K562 (cell line): ENCODE measurements at regions not wholly inside any gene's neighbourhood (a gene's known extent, or its start where the extent isn't known, plus 50 kb on each side); places are given as distances from the start of the nearest gene placed in this dataset.

Source experiments
- ATAC-seq: fragments of 200-7000 bp; cut with Tn5 transposase; 3 replicates; pipeline ENCODE4 v1.9.1; 2020; ENCODE audit warnings: moderate library complexity
- BruUV-seq: library from RNA; stranded (reverse); fragments of 400-500 nt; replicated peaks from 2 replicates; lab custom pipeline; 2021; lab: Mats Ljungman, UMichigan
- CTCF ChIA-PET: fragments of 300-600 bp; formaldehyde crosslinking; extraction: SDS; loops from one replicate; lab custom pipeline; 2021; ENCODE audit warnings: low intra/inter-chr PET ratio; lab: Yijun Ruan, JAX
- POLR2A ChIA-PET: fragments of 300-600, 350-650 bp; sonication (Branson Sonifier 250); formaldehyde crosslinking; extraction: SDS; loops from one replicate; lab custom pipeline; 2021; ENCODE audit warnings: antibody characterized with exemption, inconsistent platforms; lab: Yijun Ruan, JAX
- DNase-seq, 4 experiments: peaks; one replicate each; pipeline versions ENCODE4 v3.0.0 to v3.0.0-alpha.2; 2011 to 2018; ENCODE audit warnings: low spot score in 3 of 4, mixed read lengths in 3 of 4; ENCODE audit errors: extremely low read depth in 1 of 4
- FAIRE-seq: peaks from 2 replicates; lab custom pipeline; 2011; peaks lifted over from hg19 to GRCh38; lab: Jason Lieb, UNC
- H2AFZ ChIP-seq: 2 replicates; pipeline ENCODE4 v1.6.0; 2011; ENCODE audit warnings: low read depth, low read length, control low read depth, inconsistent platforms
- H3K27ac ChIP-seq: fragments of 200-600 bp; 3 replicates; pipeline ENCODE4 v1.8.0; 2011; ENCODE audit warnings: low read depth, mild to moderate bottlenecking, control low read depth, inconsistent platforms, low read length, moderate library complexity, mixed read lengths; ENCODE audit errors: extremely low read depth
- H3K27me3 ChIP-seq, 2 experiments: fragments of 300-600 bp in 1 of 2; 2 replicates in 1 of 2; 3 replicates in 1 of 2; pipeline versions ENCODE4 v1.6.0 to v1.8.0; 2011; ENCODE audit warnings: inconsistent platforms in 2 of 2, low read length in 2 of 2, mild to moderate bottlenecking in 1 of 2, mixed read lengths in 1 of 2, moderate library complexity in 1 of 2; ENCODE audit not compliant: control insufficient read depth in 2 of 2, insufficient read depth in 2 of 2
- H3K36me3 ChIP-seq: fragments of 300-600 bp; 3 replicates; pipeline ENCODE4 v1.8.0; 2011; ENCODE audit warnings: mild to moderate bottlenecking, low read length, inconsistent platforms; ENCODE audit not compliant: control insufficient read depth, insufficient read depth
- H3K4me1 ChIP-seq, 2 experiments: fragments of 200-600 bp in 1 of 2; replicated peaks in 1 of 2; 2 replicates in 1 of 2; 3 replicates in 1 of 2; pipeline versions ENCODE4 v1.5.1 to v1.8.0; 2011; ENCODE audit warnings: inconsistent platforms in 2 of 2, low read length in 2 of 2, mild to moderate bottlenecking in 1 of 2, mixed read lengths in 1 of 2, moderate library complexity in 1 of 2; ENCODE audit not compliant: control insufficient read depth in 2 of 2, insufficient read depth in 2 of 2
- H3K4me2 ChIP-seq: 2 replicates; pipeline ENCODE4 v1.6.1; 2011; ENCODE audit warnings: low read length, control low read depth, inconsistent platforms, mixed read lengths; ENCODE audit not compliant: insufficient read depth
- H3K4me3 ChIP-seq: fragments of 200-600 bp; sonication (generic), shearing (Covaris generic); 2 replicates; pipeline ENCODE4 v1.5.1; 2016; ENCODE audit warnings: control low read depth, inconsistent platforms
- H3K79me2 ChIP-seq: fragments of 200-600 bp; 3 replicates; pipeline ENCODE4 v1.8.0; 2011; ENCODE audit warnings: low read length, inconsistent platforms; ENCODE audit not compliant: control insufficient read depth, insufficient read depth
- H3K9ac ChIP-seq, 2 experiments: 2 replicates each; pipeline versions ENCODE4 v1.6.0 to v1.6.1; 2011; ENCODE audit warnings: low read depth in 2 of 2, low read length in 2 of 2, control low read depth in 1 of 2, inconsistent platforms in 1 of 2, mild to moderate bottlenecking in 1 of 2, mixed read lengths in 1 of 2; ENCODE audit not compliant: insufficient read depth in 1 of 2
- H3K9me1 ChIP-seq: one replicate; pipeline ENCODE4 v1.6.0; 2011; ENCODE audit warnings: inconsistent platforms, mild to moderate bottlenecking, low read length, moderate library complexity; ENCODE audit not compliant: control insufficient read depth, insufficient read depth
- H3K9me3 ChIP-seq: replicated peaks from 2 replicates; pipeline ENCODE4 v1.5.1; 2011; ENCODE audit warnings: low read depth, low read length, inconsistent platforms; ENCODE audit not compliant: control insufficient read depth, insufficient read depth
- H4K20me1 ChIP-seq: replicated peaks from 2 replicates; pipeline ENCODE4 v1.6.1; 2011; ENCODE audit warnings: low read length, inconsistent platforms, mixed read lengths; ENCODE audit not compliant: control insufficient read depth, insufficient read depth
- ZNF121 ChIP-seq: sonication (generic); formaldehyde crosslinking; conservative IDR thresholded peaks from 2 replicates; pipeline ENCODE4 v1.8.0; 2022; ENCODE audit warnings: missing genetic modification reagents
- ZSCAN32 ChIP-seq: fragments of 450-650 bp; formaldehyde crosslinking; IDR thresholded peaks from 2 replicates; pipeline ENCODE4 v1.4.0; 2020; ENCODE audit warnings: mild to moderate bottlenecking, moderate library complexity
- WGBS: fragments of 100-300 bp; shearing (Covaris generic); methylation state at CpG from one replicate; pipeline ENCODE4 v1.1.6; 2016; ENCODE audit warnings: low coverage, mixed read lengths; ENCODE audit not compliant: insufficient coverage; ENCODE audit errors: missing lambda C conversion rate; 5-methylcytosine and 5-hydroxymethylcytosine counted together
- in situ Hi-C: fragments of 300-500 bp; cut with MboI; formaldehyde crosslinking; loops from 4 replicates; pipeline ENCODE4 v1.15.0; 2018; ENCODE audit warnings: inconsistent platforms, mixed read lengths
- intact Hi-C: fragments of 100-400 bp; cut with micrococcal nuclease; formaldehyde crosslinking; loops from 2 replicates; pipeline ENCODE4 v1.14.2; 2022

DNA sequence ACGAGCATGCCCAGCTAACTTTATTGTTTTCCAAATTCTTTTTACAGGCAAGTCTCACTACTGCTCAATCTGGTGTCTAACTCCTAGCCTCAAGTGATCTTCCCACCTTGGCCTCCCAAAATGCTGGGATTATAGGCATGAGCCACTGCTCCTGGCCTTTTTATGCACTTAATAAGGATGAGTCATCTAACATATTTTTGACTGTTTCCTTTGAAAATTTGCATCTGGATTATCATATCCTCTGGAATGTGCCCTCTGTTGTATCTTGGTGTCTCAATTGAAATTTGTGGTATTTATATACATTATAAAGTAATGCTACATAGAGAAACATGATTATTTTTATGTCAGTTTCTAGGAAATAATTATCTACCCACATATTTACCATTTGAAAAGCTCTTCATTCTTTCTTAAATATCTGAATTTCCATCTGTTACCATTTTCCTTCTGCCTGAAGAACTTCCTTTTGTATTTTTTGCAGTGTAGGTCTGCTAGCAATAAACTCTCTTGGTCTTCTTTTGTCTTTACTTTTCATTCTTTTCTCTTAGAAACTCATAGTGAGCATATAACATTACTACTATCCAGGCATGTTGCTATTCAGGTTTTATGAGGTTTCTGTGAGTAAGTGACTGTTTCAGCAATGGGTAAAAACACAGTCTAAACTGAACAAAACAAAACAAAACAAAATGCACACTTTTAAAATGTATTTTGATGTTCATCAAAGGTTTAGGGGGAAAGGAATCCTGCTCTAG lies 52.8 kb upstream of the CNOT2 start:
- in situ Hi-C loops: no loop called here
- Histone ChIP-seq H3K9me1 (no peaks in the 10 kb centered on the region), H3K79me2 (no peaks in the 10 kb centered on the region), H3K36me3 (no peaks in the 10 kb centered on the region), H4K20me1 (no peaks in the 10 kb centered on the region), H3K4me3 (no peak overlapping the region), H3K27ac (no peak overlapping the region), H3K4me1 (no peaks in the 10 kb centered on the region), H3K9ac (no peak overlapping the region), H3K27me3 (no peaks in the 10 kb centered on the region), H3K4me2 (no peak overlapping the region), H2AFZ (no peak overlapping the region), H3K9me3 (no peaks in the 10 kb centered on the region)
- POLR2A ChIA-PET: no interaction called here
- ATAC-seq: no peak
- intact Hi-C loops: no loop called here
- no peak for FAIRE-seq
- 17% methylated on average over 1 of the region's 1 CpG for WGBS
- no peak for DNase-seq
- no peak for TF ChIP-seq ZSCAN32 (CRISPR knock-in tag)
- peak; percentile 33; the same call in 1 of the 2 replicates for TF ChIP-seq ZNF121 (CRISPR knock-in tag)
- no TSS peak for BruUV-seq
- CTCF ChIA-PET: no interaction called here
